SHP77 (cell line): ENCODE measurements at regions not wholly inside any gene's neighbourhood (a gene's known extent, or its start where the extent isn't known, plus 50 kb on each side); places are given as distances from the start of the nearest gene placed in this dataset.
"Not testable (repeated sequence)": the region's sequence is repeated elsewhere in the genome, so short reads cannot be mapped to it uniquely, and the experiment has no call there.

Experiments
- DNase-seq, 2 experiments: peaks; one replicate each; lab custom pipeline; 2025; lab: John Stamatoyannopoulos, UW

DNA sequence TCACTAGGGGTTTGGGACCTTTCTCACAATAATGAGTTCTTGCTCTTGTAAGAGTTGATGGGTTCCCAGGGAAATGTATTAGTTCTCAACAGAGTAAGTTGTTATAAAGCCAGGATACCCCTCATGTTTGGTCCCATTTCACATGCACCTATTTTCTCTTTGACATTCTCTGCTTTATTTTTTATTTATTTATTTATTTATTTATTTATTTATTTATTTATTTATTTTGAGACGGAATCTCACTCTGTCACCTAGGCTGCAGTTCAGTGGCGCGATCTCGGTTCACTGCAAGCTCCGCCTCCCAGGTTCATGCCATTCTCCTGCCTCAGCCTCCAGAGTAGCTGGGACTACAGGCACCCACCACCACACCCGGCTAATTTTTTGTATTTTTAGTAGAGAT is 52.2 kb downstream of the ACTRT1 start:
- not testable (repeated sequence) for DNase-seq

DNA sequence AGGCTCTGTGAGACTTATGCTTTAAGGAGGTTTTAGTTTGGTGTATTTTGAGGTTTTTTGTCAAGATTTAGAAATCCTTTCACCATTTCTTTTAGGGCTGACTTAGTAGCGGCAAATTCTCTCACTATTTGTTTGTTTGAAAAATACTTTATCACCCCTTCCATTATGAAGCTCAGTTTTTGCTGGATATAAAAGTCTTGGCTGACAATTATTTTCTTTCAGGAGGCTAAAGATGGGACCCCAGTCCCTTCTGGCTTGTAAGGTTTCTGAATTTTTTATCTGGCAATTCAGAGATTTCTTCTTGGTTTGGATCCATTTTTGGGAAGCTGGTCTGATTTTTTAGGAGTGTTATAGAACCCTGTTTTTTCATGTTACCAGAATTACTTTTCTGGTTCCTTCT is 88.5 kb downstream of the ACTRT1 start:
- DNase-seq: no peak

DNA sequence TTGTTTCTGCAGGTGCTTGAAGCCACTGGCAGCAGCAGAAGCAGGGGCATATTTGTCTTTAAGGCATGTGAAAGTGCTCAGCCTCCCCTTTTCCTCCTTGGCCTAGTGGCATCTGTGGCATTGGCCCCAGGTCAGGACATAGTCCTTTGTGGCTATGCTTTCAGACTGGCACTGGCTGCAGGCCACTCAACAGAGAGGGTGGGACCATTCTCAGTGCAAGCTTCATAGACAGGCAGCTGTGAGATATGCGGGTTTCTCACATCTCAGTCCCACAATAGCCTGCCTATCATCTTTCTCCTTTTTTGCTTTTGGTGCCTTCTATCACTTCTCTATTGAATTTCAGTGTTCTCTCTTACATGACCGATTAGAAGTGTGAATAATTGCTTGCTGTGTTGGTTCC is 104.8 kb downstream of the ACTRT1 start:
- DNase-seq: no peak

- DNase-seq: no peak
These were observed 108.6 kb downstream of the ACTRT1 start for GRCh38 chrX:127943571-127943970.

DNA sequence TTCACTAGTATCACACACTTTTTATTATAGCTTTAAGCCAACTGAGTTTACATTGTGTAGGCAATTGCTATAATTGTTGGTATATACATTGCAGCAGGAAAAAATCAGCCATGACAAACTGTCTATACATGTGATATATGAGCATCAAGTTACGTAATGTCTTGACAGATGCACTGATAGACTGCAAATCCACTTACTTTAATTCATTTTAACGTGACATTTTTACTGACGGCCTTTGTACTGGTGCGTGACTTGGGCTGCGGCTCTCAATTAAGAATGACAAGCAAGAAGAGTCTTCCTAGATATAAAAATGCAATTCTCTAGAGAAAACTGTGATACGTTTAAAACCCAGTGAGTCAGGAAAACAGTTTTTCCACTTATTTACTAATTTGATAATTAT is 143.8 kb downstream of the ACTRT1 start:
- no peak for DNase-seq

DNA sequence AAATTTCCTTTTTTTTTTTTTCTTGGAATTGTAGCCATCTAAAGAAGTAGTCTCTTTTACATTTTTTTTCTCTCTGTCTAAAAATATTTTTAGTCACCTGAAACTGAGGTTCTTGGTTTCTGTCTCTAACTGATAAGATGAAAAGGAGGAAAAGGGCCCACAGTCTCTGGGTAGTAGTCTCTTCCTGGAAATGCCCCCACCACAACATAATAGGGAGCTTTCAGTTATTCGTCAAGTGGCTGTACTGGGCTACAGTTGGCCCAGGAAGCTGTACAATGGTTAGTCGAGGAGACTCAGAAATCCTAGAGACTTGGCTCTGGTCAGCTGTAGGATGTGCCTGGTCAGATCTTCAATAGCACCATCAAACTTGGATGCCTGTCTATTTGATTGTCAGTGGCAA is 163.4 kb downstream of the ACTRT1 start:
- DNase-seq: no peak

DNA sequence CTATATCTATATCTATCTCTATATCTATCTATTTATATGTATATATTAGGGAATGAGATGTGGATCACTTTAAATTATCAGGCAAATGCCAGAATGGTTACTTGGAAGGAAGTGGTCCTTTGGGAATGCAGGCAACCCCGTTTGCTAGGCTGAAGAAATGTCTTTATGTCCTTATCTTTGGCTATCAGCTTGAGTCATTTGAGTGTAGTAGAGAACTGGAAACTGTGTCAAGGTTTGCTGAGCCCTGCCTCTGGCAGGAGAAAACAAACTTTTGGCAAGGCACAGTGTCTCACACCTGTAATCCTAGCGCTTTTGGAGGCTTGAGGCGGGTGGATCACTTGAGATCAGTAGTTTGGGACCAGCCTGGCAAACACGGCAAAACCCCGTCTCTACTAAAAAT is 167.3 kb downstream of the ACTRT1 start:
- no peak for DNase-seq

DNA sequence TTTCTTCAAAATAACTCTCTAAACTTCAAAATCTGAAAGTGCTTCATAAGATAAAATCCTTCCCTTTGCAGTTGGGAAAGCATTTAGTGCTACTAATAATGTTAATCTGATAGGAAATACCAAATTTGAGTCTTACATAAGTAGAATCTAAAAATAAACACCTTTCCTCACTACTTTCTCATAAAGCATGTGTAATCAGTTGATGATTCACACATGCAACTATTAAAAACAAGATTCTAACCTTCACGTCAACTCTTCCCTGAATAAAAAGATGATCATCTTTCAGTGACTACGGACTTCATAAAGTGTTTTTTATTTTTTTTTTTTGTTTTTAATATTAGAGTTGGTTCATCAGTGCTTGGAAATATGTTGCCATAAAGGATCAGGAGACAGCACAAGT is 172.6 kb downstream of the ACTRT1 start:
- DNase-seq: no peak

DNA sequence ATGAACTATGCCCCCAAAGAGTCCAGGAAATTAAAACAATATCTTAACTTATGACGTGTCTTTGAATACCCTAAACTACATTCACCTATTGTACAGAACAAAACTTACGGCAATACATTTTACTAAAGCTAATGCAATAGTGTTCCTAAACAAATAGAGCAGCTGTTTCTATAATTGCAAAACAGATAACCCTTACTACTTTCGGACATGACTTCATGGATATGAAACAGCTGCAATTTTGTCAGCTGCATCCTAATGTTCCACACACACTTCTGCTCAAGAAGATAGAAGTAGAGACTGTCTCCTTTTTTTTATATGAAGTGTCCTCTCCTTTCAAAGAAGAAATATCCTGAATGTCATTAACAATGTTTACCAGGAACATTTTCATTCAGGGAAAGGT is 174.9 kb downstream of the ACTRT1 start:
- DNase-seq: peak; percentile 4 to 12

- DNase-seq: no peak
These were observed 178.6 kb downstream of the ACTRT1 start for GRCh38 chrX:127873637-127874036.

DNA sequence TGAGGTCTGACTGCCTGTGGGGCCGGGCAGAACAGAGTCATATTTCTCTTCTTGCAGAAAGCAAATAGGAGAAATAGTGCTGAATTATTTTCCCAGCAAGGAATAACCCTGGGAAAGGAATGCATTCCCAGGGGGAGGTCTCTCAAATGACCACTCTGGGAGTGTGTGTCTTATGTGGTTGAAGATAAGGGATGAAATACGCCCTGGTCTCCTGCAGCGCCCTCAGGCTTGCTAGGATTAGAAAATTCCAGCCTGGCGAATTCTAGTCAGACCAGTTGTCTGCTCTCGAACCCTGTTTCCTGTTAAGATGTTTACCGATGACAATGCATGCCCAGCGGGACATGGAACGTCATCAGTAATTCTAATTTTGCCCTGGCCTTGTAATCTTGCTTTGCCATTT is 185.3 kb downstream of the ACTRT1 start:
- DNase-seq: not testable (repeated sequence)

DNA sequence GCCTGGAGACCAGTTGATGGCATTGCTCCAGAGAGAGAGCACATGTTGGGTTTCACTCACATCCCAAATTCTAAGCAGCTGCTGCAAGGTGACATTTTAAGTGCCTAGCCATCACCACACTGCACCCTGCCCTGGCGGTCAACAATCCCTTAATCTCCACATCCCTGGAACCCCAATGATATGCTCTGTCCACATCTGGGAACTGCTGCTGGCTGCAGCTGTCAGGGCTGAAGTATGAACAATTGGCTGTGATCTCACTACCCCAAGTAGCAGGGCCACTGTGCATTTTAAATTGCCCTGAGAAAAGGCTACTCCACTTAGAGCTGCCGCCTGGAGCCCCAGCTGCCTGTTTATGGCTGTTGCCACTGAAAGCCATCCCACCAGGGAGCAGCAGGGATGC is 190.6 kb downstream of the ACTRT1 start:
- no peak for DNase-seq
